RWPE2 (cell line): ENCODE measurements at regions not wholly inside any gene's neighbourhood (a gene's known extent, or its start where the extent isn't known, plus 50 kb on each side); places are given as distances from the start of the nearest gene placed in this dataset.

Experiments
- ATAC-seq: fragments of 200-7000 bp; cut with Tn5 transposase; 3 replicates; pipeline ENCODE4 v1.9.1; 2021; ENCODE audit warnings: low read depth
- DNase-seq: peaks from one replicate; pipeline ENCODE4 v3.0.0-alpha.2; 2020; ENCODE audit warnings: low spot score
- H3K27ac ChIP-seq: fragments of 450-650 bp; 2 replicates; pipeline ENCODE4 v1.5.1; 2017; ENCODE audit warnings: mild to moderate bottlenecking; ENCODE audit not compliant: poor library complexity, severe bottlenecking
- H3K27me3 ChIP-seq: fragments of 250-450 bp; sonication (Bioruptor Pico); 2 replicates; pipeline ENCODE4 v1.5.1; 2021; ENCODE audit warnings: mild to moderate bottlenecking, moderate library complexity; ENCODE audit not compliant: insufficient read depth, poor library complexity, severe bottlenecking
- H3K36me3 ChIP-seq: fragments of 250-450 bp; sonication (Bioruptor Pico); 2 replicates; pipeline ENCODE4 v1.5.1; 2020; ENCODE audit warnings: low read depth, mild to moderate bottlenecking, moderate library complexity
- H3K4me1 ChIP-seq: fragments of 250-450 bp; sonication (Bioruptor Pico); 2 replicates; pipeline ENCODE4 v1.5.1; 2021; ENCODE audit warnings: mild to moderate bottlenecking, moderate library complexity; ENCODE audit not compliant: insufficient read depth, poor library complexity, severe bottlenecking
- H3K4me3 ChIP-seq: fragments of 250-450 bp; sonication (Bioruptor Pico); 2 replicates; pipeline ENCODE4 v1.5.1; 2021; ENCODE audit warnings: mild to moderate bottlenecking, moderate library complexity; ENCODE audit not compliant: severe bottlenecking
- H3K9me3 ChIP-seq: fragments of 250-450 bp; sonication (Bioruptor Pico); 2 replicates; pipeline ENCODE4 v1.5.1; 2021; ENCODE audit warnings: mild to moderate bottlenecking, moderate library complexity; ENCODE audit not compliant: severe bottlenecking
- TF ChIP-seq, protein P1 (sequence below): fragments of 450-650 bp; IDR thresholded peaks from one replicate; pipeline ENCODE4 v1.5.1; 2017; ENCODE audit warnings: mild to moderate bottlenecking, moderate library complexity; ENCODE audit not compliant: poor library complexity, severe bottlenecking

DNA sequence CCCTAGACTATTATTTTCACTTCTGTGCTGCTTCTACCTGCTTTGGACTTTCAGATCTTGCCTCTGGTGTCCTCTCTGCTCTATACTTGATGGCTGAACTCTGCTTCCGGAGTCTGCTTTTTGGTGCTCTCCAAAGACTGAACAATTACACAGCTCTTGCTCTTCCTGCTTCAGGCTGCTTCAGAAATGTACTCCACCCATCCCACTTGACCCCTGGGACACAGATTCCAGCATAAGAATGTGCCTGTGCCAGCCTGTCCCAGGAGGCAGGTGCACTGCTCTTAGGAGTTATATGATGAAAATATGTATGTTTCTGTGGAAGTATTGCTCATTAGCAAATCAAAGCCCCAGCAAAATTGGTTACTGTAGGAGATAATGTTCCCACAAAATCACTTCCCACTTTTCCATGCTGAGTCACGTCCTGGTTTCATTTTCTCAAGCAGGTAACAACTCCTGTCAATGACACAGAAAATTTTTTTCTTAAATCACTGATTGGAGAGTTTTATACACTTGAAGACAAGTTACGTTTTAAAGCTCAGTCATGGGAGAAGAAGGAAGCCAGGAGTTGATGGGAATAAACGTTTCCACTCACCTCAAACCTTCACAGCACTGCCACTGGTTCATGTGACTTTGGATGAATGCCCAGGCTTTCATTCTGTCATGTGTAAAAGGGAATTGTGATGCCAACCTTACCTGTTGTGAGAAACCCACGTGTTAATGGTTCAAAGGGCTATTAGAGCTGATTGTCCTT, 239.4 kb upstream of the ZPLD1 start:
- H3K36me3 ChIP-seq = no peaks in the 10 kb centered on the region
- peaks cover 41% of the 10 kb centered on the region for H3K4me1 ChIP-seq
- peak; percentile 74 for DNase-seq
- peak; percentile 91 for ATAC-seq
- peak overlapping the region; percentile 82 for H3K27ac ChIP-seq
- H3K27me3 ChIP-seq = no peaks in the 10 kb centered on the region
- TF ChIP-seq, protein P1, sequence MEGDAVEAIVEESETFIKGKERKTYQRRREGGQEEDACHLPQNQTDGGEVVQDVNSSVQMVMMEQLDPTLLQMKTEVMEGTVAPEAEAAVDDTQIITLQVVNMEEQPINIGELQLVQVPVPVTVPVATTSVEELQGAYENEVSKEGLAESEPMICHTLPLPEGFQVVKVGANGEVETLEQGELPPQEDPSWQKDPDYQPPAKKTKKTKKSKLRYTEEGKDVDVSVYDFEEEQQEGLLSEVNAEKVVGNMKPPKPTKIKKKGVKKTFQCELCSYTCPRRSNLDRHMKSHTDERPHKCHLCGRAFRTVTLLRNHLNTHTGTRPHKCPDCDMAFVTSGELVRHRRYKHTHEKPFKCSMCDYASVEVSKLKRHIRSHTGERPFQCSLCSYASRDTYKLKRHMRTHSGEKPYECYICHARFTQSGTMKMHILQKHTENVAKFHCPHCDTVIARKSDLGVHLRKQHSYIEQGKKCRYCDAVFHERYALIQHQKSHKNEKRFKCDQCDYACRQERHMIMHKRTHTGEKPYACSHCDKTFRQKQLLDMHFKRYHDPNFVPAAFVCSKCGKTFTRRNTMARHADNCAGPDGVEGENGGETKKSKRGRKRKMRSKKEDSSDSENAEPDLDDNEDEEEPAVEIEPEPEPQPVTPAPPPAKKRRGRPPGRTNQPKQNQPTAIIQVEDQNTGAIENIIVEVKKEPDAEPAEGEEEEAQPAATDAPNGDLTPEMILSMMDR = no peak
- no peaks in the 10 kb centered on the region for H3K9me3 ChIP-seq
- no peak overlapping the region for H3K4me3 ChIP-seq

DNA sequence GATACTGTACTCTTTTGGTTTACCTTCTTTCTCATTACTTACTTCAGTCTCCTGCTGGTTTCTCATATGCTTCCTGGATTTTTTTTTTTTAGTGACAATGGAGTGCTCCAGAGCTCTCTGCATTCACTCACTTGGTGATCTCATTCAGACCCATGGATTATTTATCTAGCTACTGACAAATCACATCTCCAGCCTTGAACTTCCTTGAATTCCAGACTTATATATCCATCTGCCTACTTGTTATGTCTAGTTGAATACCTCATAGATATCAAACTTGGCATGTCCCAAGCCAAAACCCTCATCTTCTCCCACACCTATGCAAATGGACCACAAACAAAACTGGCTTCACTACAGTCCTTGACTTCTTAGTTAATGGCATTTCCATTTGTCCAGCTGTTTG, 234.7 kb upstream of the ZPLD1 start:
- ATAC-seq (no peak), DNase-seq (no peak)
- Histone ChIP-seq H3K4me1 (peaks cover 7% of the 10 kb centered on the region), H3K36me3 (no peaks in the 10 kb centered on the region), H3K27ac (no peak overlapping the region), H3K27me3 (no peaks in the 10 kb centered on the region), H3K4me3 (no peak overlapping the region), H3K9me3 (no peaks in the 10 kb centered on the region)
- TF ChIP-seq, protein P1 = no peak

DNA sequence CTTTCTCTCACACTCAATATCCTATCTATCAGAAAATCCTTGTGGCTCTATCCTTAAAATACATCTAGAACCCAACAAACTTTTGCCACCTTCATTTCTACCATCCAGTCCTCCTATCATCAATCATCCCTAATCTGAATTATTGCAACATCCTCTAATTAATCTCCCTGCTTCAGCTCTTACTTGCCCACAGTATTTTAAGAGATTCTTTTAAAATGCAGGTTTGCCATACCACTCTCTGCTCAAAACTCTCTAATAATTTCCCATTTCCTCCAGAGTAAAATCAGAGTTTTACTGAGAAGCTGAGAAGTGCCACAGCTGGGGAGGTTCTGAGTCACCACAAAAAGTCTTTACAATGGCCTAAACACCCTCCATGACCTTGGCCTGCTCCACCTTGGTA, 234.3 kb upstream of the ZPLD1 start:
- H3K4me3 ChIP-seq = no peak overlapping the region
- no peaks in the 10 kb centered on the region for H3K9me3 ChIP-seq
- no peak overlapping the region for H3K27ac ChIP-seq
- DNase-seq (no peak), ATAC-seq (no peak)
- H3K27me3 ChIP-seq = no peaks in the 10 kb centered on the region
- peaks cover 3% of the 10 kb centered on the region for H3K4me1 ChIP-seq
- H3K36me3 ChIP-seq = no peaks in the 10 kb centered on the region
- TF ChIP-seq, protein P1 = no peak

DNA sequence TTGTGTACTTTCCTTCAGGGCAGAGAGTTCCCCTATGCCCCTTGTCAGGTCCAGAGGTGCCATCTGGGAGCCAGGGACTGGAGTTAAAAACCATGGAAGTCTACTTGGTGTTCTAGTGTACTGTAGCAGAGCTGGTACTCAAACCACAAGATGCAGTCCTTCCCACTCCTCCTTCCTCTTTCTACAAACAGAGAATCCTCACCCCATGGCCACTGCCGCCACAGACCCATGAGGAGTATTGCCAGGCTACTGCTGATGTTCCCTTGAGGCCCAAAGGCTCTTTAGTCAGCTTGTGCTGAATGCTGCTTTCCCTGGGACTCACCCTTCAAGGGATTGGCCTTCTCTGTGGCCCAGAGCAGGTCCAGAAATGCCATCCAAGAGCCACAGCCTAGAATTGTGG, 229.2 kb upstream of the ZPLD1 start:
- ATAC-seq (no peak), DNase-seq (no peak)
- Histone ChIP-seq H3K4me1 (no peaks in the 10 kb centered on the region), H3K27ac (no peak overlapping the region), H3K27me3 (no peaks in the 10 kb centered on the region), H3K9me3 (no peaks in the 10 kb centered on the region), H3K36me3 (no peaks in the 10 kb centered on the region), H3K4me3 (no peak overlapping the region)
- TF ChIP-seq, protein P1 = no peak

DNA sequence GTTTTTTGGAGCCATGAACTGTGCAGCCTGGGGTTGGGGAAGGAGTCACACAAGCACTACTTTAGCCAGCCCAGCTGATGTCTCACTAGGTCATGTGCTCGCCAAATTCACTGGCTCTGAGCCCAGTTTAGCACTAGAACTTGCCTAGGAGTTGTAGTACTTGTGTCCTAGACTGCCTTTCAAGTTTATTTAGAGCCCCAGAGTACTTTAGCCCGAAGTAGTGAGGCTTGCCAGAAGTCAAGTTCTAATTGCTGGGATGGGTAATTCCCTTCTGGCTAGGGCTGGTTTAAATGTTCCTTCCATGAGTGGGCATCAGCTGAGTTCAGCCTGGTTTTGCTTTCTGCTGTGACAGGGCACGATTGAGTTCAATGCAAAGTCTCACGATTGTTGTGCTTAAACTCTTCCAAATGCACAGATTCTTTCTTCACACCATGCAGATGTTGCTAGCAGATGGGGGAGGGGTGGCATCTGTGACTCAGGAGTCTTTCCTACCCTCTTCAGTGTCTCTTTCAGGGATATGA, 228.2 kb upstream of the ZPLD1 start:
- H3K36me3 ChIP-seq = no peaks in the 10 kb centered on the region
- TF ChIP-seq, protein P1 = no peak
- peak; percentile 35; the same call in 1 of the 3 replicates for ATAC-seq
- no peak for DNase-seq
- no peak overlapping the region for H3K4me3 ChIP-seq
- H3K9me3 ChIP-seq = no peaks in the 10 kb centered on the region
- H3K4me1 ChIP-seq = no peaks in the 10 kb centered on the region
- no peaks in the 10 kb centered on the region for H3K27me3 ChIP-seq
- no peak overlapping the region for H3K27ac ChIP-seq
